GM12878 (cell line): ENCODE measurements at regions not wholly inside any gene's neighbourhood (a gene's known extent, or its start where the extent isn't known, plus 50 kb on each side); places are given as distances from the start of the nearest gene placed in this dataset.
"Not testable (repeated sequence)": the region's sequence is repeated elsewhere in the genome, so short reads cannot be mapped to it uniquely, and the experiment has no call there.

Experiments
- ATAC-seq: fragments of 200-7000 bp; cut with Tn5 transposase; 3 replicates; pipeline ENCODE4 v1.9.1; 2020; ENCODE audit warnings: mild to moderate bottlenecking, moderate library complexity
- BruUV-seq: library from RNA; stranded (reverse); fragments of 400-500 nt; replicated peaks from 2 replicates; lab custom pipeline; 2021; lab: Mats Ljungman, UMichigan
- CTCF ChIA-PET: fragments of 300-600 bp; sonication (Branson Sonifier 250); formaldehyde crosslinking; extraction: SDS; loops from one replicate; lab custom pipeline; 2021; ENCODE audit warnings: inconsistent platforms; lab: Yijun Ruan, JAX
- POLR2A ChIA-PET: fragments of 350-600 bp; formaldehyde crosslinking; extraction: SDS; loops from one replicate; lab custom pipeline; 2021; ENCODE audit warnings: inconsistent platforms; lab: Charles Lee
- RAD21 ChIA-PET: fragments of 300-600 bp; sonication (Branson Sonifier 250); formaldehyde crosslinking; loops from one replicate; lab custom pipeline; 2023; ENCODE audit warnings: antibody characterized with exemption; ENCODE audit not compliant: unreplicated experiment; lab: Charles Lee
- SMC1A ChIA-PET: fragments of 300-600 bp; sonication (Branson Sonifier 250); formaldehyde crosslinking; loops from one replicate; lab custom pipeline; 2023; ENCODE audit not compliant: unreplicated experiment, uncharacterized antibody; lab: Charles Lee
- DNase-seq: peaks from one replicate; pipeline ENCODE4 v3.0.0-alpha.2; 2011; ENCODE audit warnings: low read depth, low spot score
- FAIRE-seq: peaks from 3 replicates; lab custom pipeline; 2011; peaks lifted over from hg19 to GRCh38; lab: Jason Lieb, UNC
- H2AFZ ChIP-seq: 2 replicates; pipeline ENCODE4 v1.6.0; 2011; ENCODE audit warnings: low read depth, low read length, control low read depth; ENCODE audit not compliant: control insufficient read depth
- H3K27ac ChIP-seq: 2 replicates; pipeline ENCODE4 v1.5.1; 2011; ENCODE audit warnings: control low read depth; ENCODE audit not compliant: control insufficient read depth, insufficient read depth
- H3K27me3 ChIP-seq, 2 experiments: replicated peaks in 1 of 2; 2 replicates each; pipeline versions ENCODE4 v1.6.0 to v1.6.1; 2011; ENCODE audit warnings: low read length in 1 of 2; ENCODE audit not compliant: control insufficient read depth in 2 of 2, insufficient read depth in 2 of 2
- H3K36me3 ChIP-seq, 2 experiments: 2 replicates each; pipeline ENCODE4 v1.5.1; 2011; ENCODE audit warnings: low read length in 1 of 2; ENCODE audit not compliant: control insufficient read depth in 2 of 2, insufficient read depth in 2 of 2
- H3K4me1 ChIP-seq: 2 replicates; pipeline ENCODE4 v1.6.1; 2011; ENCODE audit warnings: mild to moderate bottlenecking, low read length, moderate library complexity, mixed read lengths; ENCODE audit not compliant: control insufficient read depth, insufficient read depth
- H3K4me2 ChIP-seq: 2 replicates; pipeline ENCODE4 v1.6.0; 2011; ENCODE audit warnings: control low read depth; ENCODE audit not compliant: control insufficient read depth, insufficient read depth
- H3K4me3 ChIP-seq: fragments of 200-600 bp; sonication (generic); 2 replicates; pipeline ENCODE4 v1.5.1; 2016
- H3K79me2 ChIP-seq: 2 replicates; pipeline ENCODE4 v1.6.0; 2011; ENCODE audit warnings: low read length; ENCODE audit not compliant: control insufficient read depth, insufficient read depth
- H3K9ac ChIP-seq: 2 replicates; pipeline ENCODE4 v1.8.0; 2011; ENCODE audit warnings: low read length, control low read depth, mixed read lengths; ENCODE audit not compliant: control insufficient read depth, insufficient read depth
- H3K9me3 ChIP-seq: replicated peaks from 3 replicates; pipeline ENCODE4 v1.5.1; 2011; ENCODE audit warnings: mild to moderate bottlenecking, low read length; ENCODE audit not compliant: control insufficient read depth, insufficient read depth
- H4K20me1 ChIP-seq: 2 replicates; pipeline ENCODE4 v1.6.0; 2011; ENCODE audit not compliant: control insufficient read depth, insufficient read depth
- ASH2L ChIP-seq: fragments of 300-600, 200-600 bp; sonication (generic); IDR thresholded peaks from 2 replicates; pipeline ENCODE4 v1.6.1; 2017; ENCODE audit warnings: low read depth, mild to moderate bottlenecking, borderline replicate concordance
- BMI1 ChIP-seq: fragments of 450-650 bp; IDR thresholded peaks from 2 replicates; pipeline ENCODE4 v1.6.1; 2016; ENCODE audit warnings: mild to moderate bottlenecking, moderate library complexity, borderline replicate concordance
- BRCA1 ChIP-seq: IDR thresholded peaks from 2 replicates; pipeline ENCODE4 v1.6.1; 2011; ENCODE audit warnings: low read depth, low read length, improper control_type of control experiment
- CHD2 ChIP-seq: IDR thresholded peaks from 2 replicates; pipeline ENCODE4 v1.6.1; 2011; ENCODE audit warnings: low read depth, low read length, improper control_type of control experiment, borderline replicate concordance
- CREB1 ChIP-seq: IDR thresholded peaks from 2 replicates; pipeline ENCODE4 v1.6.1; 2012; ENCODE audit warnings: low read depth, mild to moderate bottlenecking, inconsistent platforms
- HCFC1 ChIP-seq: fragments of 150-350 bp; IDR thresholded peaks from 2 replicates; pipeline ENCODE4 v1.6.1; 2014; ENCODE audit warnings: low read length
- HDGF ChIP-seq: fragments of 450-650 bp; IDR thresholded peaks from 2 replicates; pipeline ENCODE4 v1.6.1; 2016; ENCODE audit warnings: antibody characterized with exemption
- NFXL1 ChIP-seq: fragments of 450-650 bp; IDR thresholded peaks from 2 replicates; pipeline ENCODE4 v1.6.1; 2017; ENCODE audit warnings: antibody characterized with exemption, mild to moderate bottlenecking, borderline replicate concordance
- PAX5 ChIP-seq: IDR thresholded peaks from 2 replicates; pipeline ENCODE4 v1.6.1; 2011; ENCODE audit warnings: low read depth, low read length, borderline replicate concordance
- SMAD1 ChIP-seq: fragments of 450-650 bp; IDR thresholded peaks from 2 replicates; pipeline ENCODE4 v1.6.1; 2018; ENCODE audit warnings: mild to moderate bottlenecking, low read depth; ENCODE audit not compliant: partially characterized antibody
- SREBF2 ChIP-seq: IDR thresholded peaks from 2 replicates; pipeline ENCODE4 v1.6.1; 2012; ENCODE audit warnings: mild to moderate bottlenecking, low read length
- ZNF592 ChIP-seq: fragments of 450-650 bp; IDR thresholded peaks from 2 replicates; pipeline ENCODE4 v1.6.1; 2017; ENCODE audit warnings: mild to moderate bottlenecking, moderate library complexity
- WGBS: methylation state at CpG from one replicate; pipeline ENCODE4 v1.1.6; 2016; ENCODE audit warnings: low lambda C conversion rate; ENCODE audit not compliant: insufficient replicate concordance, insufficient coverage; ENCODE audit errors: missing lambda C conversion rate; 5-methylcytosine and 5-hydroxymethylcytosine counted together
- in situ Hi-C: fragments of 300-500 bp; cut with MboI; formaldehyde crosslinking; loops from 9 replicates; pipeline ENCODE4 v1.14.3; 2018; ENCODE audit warnings: mixed read lengths
- intact Hi-C: fragments of 100-400 bp; cut with micrococcal nuclease; formaldehyde crosslinking; loops from one replicate; pipeline ENCODE4 v1.14.2; 2022; ENCODE audit not compliant: unreplicated experiment

- H3K27ac ChIP-seq, H3K9ac ChIP-seq, intact Hi-C loops, BruUV-seq, ATAC-seq, H3K27me3 ChIP-seq, H3K79me2 ChIP-seq, in situ Hi-C loops, H4K20me1 ChIP-seq, FAIRE-seq, RAD21 ChIA-PET, DNase-seq, SMC1A ChIA-PET, H3K9me3 ChIP-seq, H3K4me2 ChIP-seq, H3K4me3 ChIP-seq, CTCF ChIA-PET, H3K4me1 ChIP-seq, POLR2A ChIA-PET, H3K36me3 ChIP-seq, H2AFZ ChIP-seq: not testable (repeated sequence)
- WGBS: 67% methylated on average over 4 of the region's 4 CpGs
Measured at GRCh38 chr11:25263861-25264260, 767.0 kb downstream of the LUZP2 start.

GRCh38 chr11:25271301-25271700 is 774.4 kb downstream of the LUZP2 start:
- Histone ChIP-seq H3K27ac (no peak overlapping the region), H3K9me3 (no peaks in the 10 kb centered on the region), H3K4me1 (no peaks in the 10 kb centered on the region), H3K27me3 (no peaks in the 10 kb centered on the region)
- SMC1A ChIA-PET: no interaction called here
- no peak for FAIRE-seq
- intact Hi-C loops: no loop called here
- TF ChIP-seq HDGF: no peak
- TF ChIP-seq ASH2L: no peak
- no peak for TF ChIP-seq ZNF592
- no peak for TF ChIP-seq HCFC1
- TF ChIP-seq BRCA1: no peak
- TF ChIP-seq NFXL1: no peak
- no peak for TF ChIP-seq PAX5
- TF ChIP-seq BMI1: no peak
- TF ChIP-seq CREB1: no peak
- TF ChIP-seq SREBF2: no peak
- no peak for TF ChIP-seq SMAD1
- TF ChIP-seq CHD2: no peak
- TF ChIP-seq, all 136 proteins: peak for 0
- CTCF ChIA-PET: no interaction called here
- Histone ChIP-seq H4K20me1 (no peaks in the 10 kb centered on the region), H3K4me2 (no peak overlapping the region), H3K9ac (no peak overlapping the region), H3K79me2 (no peaks in the 10 kb centered on the region), H3K4me3 (no peak overlapping the region), H2AFZ (no peak overlapping the region), H3K36me3 (no peaks in the 10 kb centered on the region)
- DNase-seq (no peak), ATAC-seq (no peak)
- in situ Hi-C loops: no loop called here
- RAD21 ChIA-PET: no interaction called here
- BruUV-seq: no TSS peak
- POLR2A ChIA-PET: no interaction called here
